Glomerular visceral epithelial cell (primary cell): ENCODE measurements at regions not wholly inside any gene's neighbourhood (a gene's known extent, or its start where the extent isn't known, plus 50 kb on each side); places are given as distances from the start of the nearest gene placed in this dataset.

Source experiments
- DNase-seq: peaks from one replicate; pipeline ENCODE4 v3.0.0-alpha.2; 2016; ENCODE audit errors: extremely low spot score

GRCh38 chr4:128388352-128388630 lies 100.7 kb upstream of the PGRMC2 start:
- peak; percentile 66 for DNase-seq

DNA sequence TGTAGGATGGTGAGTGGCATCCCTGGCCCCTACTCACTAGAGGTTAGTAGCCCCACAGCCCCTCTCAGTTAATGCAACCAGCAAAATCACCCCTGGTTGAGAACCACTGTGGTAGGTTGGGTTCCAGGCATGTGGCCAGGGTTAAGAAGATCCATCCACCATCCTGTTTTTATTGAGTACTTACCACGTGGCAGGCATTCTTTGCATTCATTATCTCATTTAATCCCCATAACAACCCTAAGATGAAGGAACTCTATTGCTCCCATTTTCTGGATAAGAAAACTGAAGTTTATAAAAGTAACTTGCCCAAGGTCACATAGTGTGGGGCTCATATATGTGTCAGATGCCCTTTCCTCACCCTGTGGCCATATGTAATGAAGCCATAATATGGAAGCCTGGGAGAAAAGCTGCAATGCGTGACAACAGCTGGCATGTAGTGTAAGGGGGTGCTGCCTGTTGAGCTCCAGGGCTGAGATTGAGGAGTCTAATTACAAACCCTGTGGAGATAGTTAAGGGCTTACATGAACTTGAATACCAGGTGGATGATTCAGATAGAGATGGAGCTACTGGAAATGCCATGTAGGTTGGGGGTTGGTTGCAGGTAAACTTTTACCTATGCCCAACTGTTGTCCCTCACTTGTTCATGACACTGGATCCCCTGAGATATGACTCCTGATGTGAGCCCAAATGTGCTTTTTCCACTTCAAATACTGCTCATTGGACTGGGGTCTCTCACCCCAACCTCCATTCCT lies 100.2 kb upstream of the PGRMC2 start:
- DNase-seq, result peak; percentile 84

- DNase-seq, result peak; percentile 99
These were observed 99.4 kb upstream of the PGRMC2 start for GRCh38 chr4:128386761-128387599.

- peak; percentile 78 for DNase-seq
These were observed 98.2 kb upstream of the PGRMC2 start for GRCh38 chr4:128385683-128386304.

GRCh38 chr4:128384765-128385598 lies 97.4 kb upstream of the PGRMC2 start:
- no peak for DNase-seq

- DNase-seq, result peak; percentile 51
These were observed 96.5 kb upstream of the PGRMC2 start for GRCh38 chr4:128384091-128384520.

GRCh38 chr4:128381748-128382559 lies 94.3 kb upstream of the PGRMC2 start:
- DNase-seq, result no peak

DNA sequence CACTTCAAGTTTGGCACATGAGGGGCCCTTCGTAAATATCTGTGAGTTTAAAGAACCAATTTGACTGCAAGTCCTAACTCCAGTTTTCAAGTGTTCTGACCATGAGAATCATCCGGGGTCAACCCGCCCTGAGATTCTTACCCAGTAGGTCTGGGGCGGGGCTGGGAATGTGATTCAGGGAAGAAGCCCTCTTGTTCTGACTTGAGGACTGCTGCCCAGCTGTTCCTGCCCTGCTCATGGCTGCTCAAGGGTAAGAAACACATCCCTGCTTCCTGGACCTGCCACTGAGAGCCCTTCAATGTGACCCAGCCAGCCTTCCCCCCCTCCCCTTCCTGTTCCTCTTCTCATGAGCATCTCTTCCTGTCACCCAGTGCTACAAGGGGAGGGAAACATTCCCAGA lies 92.7 kb upstream of the PGRMC2 start:
- no peak for DNase-seq

GRCh38 chr4:128379860-128380259 lies 92.2 kb upstream of the PGRMC2 start:
- peak; percentile 66 for DNase-seq

DNA sequence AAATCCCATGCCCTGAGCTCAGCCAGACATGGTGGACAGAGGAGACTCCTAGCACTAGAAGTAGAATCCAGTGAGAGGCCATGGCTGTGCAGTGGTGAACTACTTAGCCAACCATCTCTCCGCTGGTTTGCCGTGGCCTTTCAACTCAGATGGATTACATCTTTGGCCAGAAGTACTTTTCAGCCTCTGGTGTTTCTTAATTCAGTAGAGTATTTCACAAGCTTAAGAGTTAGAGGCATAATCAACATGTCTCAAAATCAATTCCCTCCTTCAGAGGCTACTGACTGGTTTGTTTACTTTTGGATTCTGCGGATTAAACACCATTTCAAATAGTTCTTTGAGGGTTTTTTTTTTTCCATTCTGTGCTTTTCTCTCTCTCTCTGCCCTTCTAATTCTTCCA lies 91.1 kb upstream of the PGRMC2 start:
- no peak for DNase-seq

DNA sequence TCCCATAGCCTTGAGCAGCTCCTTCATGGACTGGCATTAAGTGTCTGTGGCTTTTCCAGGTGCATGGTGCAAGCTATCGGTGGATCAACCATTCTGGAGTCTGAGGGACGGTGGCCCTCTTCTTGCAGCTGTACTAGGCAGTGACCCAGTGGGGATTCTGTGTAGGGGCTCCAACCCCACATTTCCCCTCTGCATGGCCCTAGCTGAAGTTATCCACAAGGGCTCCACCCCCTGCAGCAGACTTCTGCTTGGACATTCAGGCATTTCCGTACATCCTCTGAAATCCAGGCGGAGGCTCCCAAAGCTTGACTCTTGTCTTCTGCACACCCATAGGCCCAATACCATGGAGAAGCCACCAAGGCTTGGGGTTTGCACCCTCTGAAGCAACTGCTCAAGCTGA lies 89.3 kb upstream of the PGRMC2 start:
- no peak for DNase-seq

- no peak for DNase-seq
These were observed 88.7 kb upstream of the PGRMC2 start for GRCh38 chr4:128376303-128376702.

- DNase-seq, result no peak
These were observed 86.0 kb upstream of the PGRMC2 start for GRCh38 chr4:128373628-128374027.

DNA sequence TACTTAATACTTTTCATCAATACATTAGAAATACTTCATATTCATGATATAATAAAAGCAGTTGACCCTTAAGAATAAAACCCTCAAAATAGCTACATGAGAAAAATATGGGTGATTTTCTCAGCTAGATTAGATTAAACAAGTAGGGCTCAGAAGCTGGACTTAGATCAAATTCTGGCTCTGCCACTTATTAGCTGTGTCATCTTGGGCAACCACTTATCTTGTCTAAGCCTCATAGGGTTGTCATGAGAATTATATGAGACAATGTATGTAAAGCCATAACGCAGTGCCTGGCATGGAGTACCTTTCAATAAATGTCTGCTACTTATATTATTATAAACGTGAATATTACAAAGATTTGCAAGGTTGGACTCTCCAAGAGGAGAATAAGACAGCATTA lies 84.3 kb upstream of the PGRMC2 start:
- DNase-seq, result no peak

DNA sequence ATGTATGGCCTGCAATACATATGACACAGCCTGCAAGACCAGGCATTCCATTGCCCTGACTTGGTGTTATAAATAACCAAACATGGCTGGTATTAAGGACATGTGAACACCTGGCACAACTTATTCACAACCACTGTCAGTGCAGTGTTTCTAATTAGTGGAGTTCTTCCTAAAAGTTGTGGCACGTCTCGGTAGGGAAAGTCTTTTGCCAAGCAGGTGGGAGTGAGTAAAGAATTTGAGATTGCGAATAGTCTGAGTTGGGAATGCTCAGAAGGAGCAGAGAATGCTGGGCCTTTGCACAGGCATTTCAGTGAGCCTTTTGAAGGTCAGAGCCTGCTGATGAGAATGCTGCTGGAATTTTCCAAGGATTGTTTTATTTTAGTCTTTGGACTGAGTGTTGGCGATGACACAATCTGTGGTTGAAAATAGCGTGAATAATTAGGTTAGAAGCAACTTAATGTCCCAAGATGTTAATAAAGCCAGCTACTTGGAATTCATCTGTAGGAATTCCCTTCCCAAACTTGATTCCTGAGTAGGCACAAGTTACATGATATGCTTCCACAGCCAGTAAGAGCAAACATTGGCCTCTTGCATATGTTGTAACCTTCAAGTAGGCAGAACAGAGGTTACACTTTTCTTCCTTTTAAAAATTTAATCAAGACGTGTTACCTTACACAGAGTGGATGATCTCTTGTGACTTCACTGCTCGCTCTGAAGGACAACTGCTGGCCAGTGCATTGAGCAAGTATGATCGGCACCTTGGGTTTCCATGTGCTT lies 83.6 kb upstream of the PGRMC2 start:
- peak; percentile 11 for DNase-seq

GRCh38 chr4:128366212-128366611 lies 78.6 kb upstream of the PGRMC2 start:
- no peak for DNase-seq

- DNase-seq, result peak; percentile 53
These were observed 77.0 kb upstream of the PGRMC2 start for GRCh38 chr4:128364565-128364964.

GRCh38 chr4:128363966-128364365 lies 76.4 kb upstream of the PGRMC2 start:
- DNase-seq, result peak; percentile 27

GRCh38 chr4:128362760-128363159 lies 75.1 kb upstream of the PGRMC2 start:
- DNase-seq, result no peak

- DNase-seq, result no peak
These were observed 71.8 kb upstream of the PGRMC2 start for GRCh38 chr4:128359422-128359821.
